ENCODE measurements at regions not wholly inside any gene's neighbourhood (a gene's known extent, or its start where the extent isn't known, plus 50 kb on each side); places are given as distances from the start of the nearest gene placed in this dataset.

DNA sequence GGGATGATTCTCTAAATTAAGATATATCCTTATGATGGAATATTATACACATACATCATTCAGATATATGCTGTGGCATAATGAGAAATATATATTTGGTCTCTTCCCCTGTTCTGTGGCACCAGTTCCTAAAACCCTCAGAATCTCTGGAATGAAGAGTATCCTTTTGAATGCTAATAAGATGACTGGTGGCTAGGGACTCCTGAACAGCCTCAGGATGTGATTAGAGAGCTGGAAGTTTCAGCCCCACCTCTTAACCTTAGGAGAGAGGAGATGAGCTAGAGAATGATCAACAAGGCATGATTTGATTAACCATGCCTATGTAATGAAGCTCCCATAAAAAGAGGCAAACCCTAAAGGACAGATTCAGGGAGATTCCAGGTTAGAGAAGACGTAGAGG is 632.0 kb downstream of the IQCM start:
- TF ChIP-seq SUZ12 (IDR thresholded peaks at IDR 0.05; ENCODE audit: extremely low read depth, insufficient read depth, insufficient read length) (no peak), YY1 (IDR thresholded peaks at IDR 0.05; ENCODE audit: insufficient read depth, insufficient read length) (no peak), ZNF274 (IDR thresholded peaks at IDR 0.05; ENCODE audit: low read depth, low read length) (no peak)

All from NT2/D1 (cell line).